Endothelial cell (in vitro differentiated cells): ENCODE measurements at regions not wholly inside any gene's neighbourhood (a gene's known extent, or its start where the extent isn't known, plus 50 kb on each side); places are given as distances from the start of the nearest gene placed in this dataset.
A peak's percentile ranks its signal among the peaks of the same experiment; 100 is the strongest.
"Not testable (repeated sequence)": the region's sequence is repeated elsewhere in the genome, so short reads cannot be mapped to it uniquely, and the experiment has no call there.

Experiments
- DNase-seq: peaks from one replicate; pipeline ENCODE4 v3.0.0; 2021; ENCODE audit warnings: low spot score
- H3K27ac Mint-ChIP-seq: one replicate; pipeline ENCODE4 v1.8.0; 2021; ENCODE audit warnings: mixed read lengths, inconsistent platforms; ENCODE audit not compliant: unreplicated experiment
- H3K27me3 Mint-ChIP-seq: one replicate; pipeline ENCODE4 v1.8.0; 2021; ENCODE audit warnings: mild to moderate bottlenecking, moderate library complexity, mixed read lengths, inconsistent platforms; ENCODE audit not compliant: unreplicated experiment
- H3K36me3 Mint-ChIP-seq: one replicate; pipeline ENCODE4 v1.8.0; 2021; ENCODE audit warnings: mild to moderate bottlenecking, low read depth, mixed read lengths, inconsistent platforms; ENCODE audit not compliant: unreplicated experiment
- H3K4me1 Mint-ChIP-seq: one replicate; pipeline ENCODE4 v1.8.0; 2021; ENCODE audit warnings: mild to moderate bottlenecking, mixed read lengths, inconsistent platforms; ENCODE audit not compliant: unreplicated experiment
- H3K4me3 Mint-ChIP-seq: one replicate; pipeline ENCODE4 v1.8.0; 2021; ENCODE audit warnings: mild to moderate bottlenecking, mixed read lengths, inconsistent platforms; ENCODE audit not compliant: unreplicated experiment
- H3K9me3 Mint-ChIP-seq: one replicate; pipeline ENCODE4 v1.8.0; 2021; ENCODE audit warnings: mixed read lengths, inconsistent platforms; ENCODE audit not compliant: unreplicated experiment
- TF ChIP-seq, protein P1 (sequence below): fragments of 200-600 bp; sonication (generic); IDR thresholded peaks from one replicate; pipeline ENCODE4 v1.5.0; 2021; ENCODE audit warnings: antibody characterized with exemption; ENCODE audit not compliant: unreplicated experiment

DNA sequence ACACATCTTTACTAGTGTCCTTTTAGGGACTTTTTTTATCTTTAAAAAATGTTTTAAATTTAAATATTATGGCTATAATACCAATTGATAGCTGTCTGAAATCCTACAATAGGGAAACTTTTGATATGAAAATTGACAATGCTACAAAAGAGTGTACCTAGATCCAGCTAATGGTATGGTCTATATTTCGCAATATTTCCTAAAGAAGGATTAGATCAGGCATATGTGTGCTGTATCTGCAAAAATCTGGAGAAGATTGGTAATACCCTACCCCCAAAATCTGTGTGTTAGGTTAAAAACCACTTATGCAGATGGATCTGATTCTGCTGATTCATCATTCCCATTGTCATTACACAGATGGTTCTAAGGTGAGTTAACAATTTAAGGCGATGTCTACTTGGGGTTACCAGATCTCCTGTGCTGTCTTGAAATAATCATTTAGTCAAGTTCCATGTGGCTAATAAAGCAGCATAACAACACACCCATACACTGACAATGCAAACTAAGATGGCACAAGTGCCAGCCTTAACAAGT, 137.1 kb downstream of the GASK1B start:
- H3K4me1 Mint-ChIP-seq: peaks cover 40% of the 10 kb centered on the region
- H3K27ac Mint-ChIP-seq: no peak overlapping the region
- no peak overlapping the region for H3K4me3 Mint-ChIP-seq
- no peaks in the 10 kb centered on the region for H3K9me3 Mint-ChIP-seq
- DNase-seq: no peak
- TF ChIP-seq, protein P1, sequence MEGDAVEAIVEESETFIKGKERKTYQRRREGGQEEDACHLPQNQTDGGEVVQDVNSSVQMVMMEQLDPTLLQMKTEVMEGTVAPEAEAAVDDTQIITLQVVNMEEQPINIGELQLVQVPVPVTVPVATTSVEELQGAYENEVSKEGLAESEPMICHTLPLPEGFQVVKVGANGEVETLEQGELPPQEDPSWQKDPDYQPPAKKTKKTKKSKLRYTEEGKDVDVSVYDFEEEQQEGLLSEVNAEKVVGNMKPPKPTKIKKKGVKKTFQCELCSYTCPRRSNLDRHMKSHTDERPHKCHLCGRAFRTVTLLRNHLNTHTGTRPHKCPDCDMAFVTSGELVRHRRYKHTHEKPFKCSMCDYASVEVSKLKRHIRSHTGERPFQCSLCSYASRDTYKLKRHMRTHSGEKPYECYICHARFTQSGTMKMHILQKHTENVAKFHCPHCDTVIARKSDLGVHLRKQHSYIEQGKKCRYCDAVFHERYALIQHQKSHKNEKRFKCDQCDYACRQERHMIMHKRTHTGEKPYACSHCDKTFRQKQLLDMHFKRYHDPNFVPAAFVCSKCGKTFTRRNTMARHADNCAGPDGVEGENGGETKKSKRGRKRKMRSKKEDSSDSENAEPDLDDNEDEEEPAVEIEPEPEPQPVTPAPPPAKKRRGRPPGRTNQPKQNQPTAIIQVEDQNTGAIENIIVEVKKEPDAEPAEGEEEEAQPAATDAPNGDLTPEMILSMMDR: no peak
- no peaks in the 10 kb centered on the region for H3K36me3 Mint-ChIP-seq
- no peaks in the 10 kb centered on the region for H3K27me3 Mint-ChIP-seq

DNA sequence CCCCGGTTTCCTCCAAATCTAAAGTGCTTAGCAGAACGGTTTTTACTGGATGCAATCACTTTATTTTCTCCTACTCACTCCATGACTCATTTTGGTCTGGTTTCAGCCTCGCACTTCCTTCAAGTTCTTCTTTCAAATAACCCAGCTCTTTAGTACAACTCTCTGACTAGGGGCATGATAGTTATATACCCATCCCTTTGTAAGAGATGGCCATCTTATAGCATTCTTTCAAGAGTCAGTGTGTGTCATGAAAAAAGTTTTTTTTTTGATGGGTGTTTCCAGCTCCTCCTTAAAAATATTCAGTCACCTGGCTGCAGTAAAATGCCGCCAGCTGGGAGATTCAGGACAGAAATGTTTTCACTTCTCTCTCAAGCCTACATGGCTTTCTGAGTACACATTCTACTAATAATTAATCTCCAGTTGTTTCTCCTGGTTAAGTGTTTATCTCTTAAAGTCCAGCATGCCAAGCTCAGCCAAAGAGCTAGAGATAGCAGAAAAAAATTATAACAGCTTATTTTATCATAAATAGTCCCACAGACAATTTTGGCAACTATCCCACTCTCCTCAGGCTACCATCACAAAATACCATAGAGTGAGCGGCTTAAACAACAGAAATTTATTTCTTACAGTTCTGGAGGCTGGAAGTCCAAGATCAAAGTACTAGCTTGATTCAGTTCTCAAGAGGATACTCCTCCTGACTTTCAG, 139.3 kb downstream of the GASK1B start:
- H3K4me1 Mint-ChIP-seq: peaks cover 55% of the 10 kb centered on the region
- DNase-seq: no peak
- peak overlapping the region; percentile 70 for H3K27ac Mint-ChIP-seq
- no peaks in the 10 kb centered on the region for H3K9me3 Mint-ChIP-seq
- H3K27me3 Mint-ChIP-seq: peaks cover 1% of the 10 kb centered on the region
- H3K36me3 Mint-ChIP-seq: peaks cover 3% of the 10 kb centered on the region
- H3K4me3 Mint-ChIP-seq: no peak overlapping the region
- TF ChIP-seq, protein P1: no peak

DNA sequence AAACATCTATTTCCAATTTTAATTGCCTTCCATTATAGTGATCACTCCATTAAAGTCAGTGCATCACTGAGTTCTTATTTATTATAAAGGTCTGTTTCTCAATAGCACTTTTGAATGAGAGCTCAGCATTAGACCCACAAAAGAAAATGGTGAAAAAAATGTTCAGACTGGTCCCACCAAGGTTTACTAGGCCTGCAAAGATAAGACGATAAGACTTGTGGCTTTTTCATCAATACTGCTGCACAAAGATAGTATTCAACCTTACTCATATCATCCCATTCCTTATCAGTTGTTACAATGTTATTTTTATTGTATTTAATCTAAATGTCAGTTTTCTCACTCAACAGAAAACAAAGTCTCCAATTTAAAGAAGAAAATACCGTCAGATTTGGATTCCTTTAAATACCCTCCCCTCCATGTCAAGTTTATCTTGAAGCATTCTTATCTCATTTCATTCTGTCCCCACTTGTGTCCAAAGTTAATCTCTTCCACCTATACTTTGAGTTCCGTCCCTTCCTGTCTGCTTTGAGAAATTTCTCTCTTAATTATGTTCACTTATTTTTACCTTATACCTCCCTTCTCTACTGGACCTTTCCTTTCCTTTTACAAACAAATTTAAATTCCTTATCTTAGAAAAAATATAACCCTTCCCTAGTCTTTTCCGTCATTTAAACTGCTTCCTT, 140.0 kb downstream of the GASK1B start:
- DNase-seq: no peak
- peaks cover 55% of the 10 kb centered on the region for H3K4me1 Mint-ChIP-seq
- no peaks in the 10 kb centered on the region for H3K9me3 Mint-ChIP-seq
- H3K4me3 Mint-ChIP-seq: no peak overlapping the region
- TF ChIP-seq, protein P1: no peak
- peak overlapping the region; percentile 70 for H3K27ac Mint-ChIP-seq
- peaks cover 1% of the 10 kb centered on the region for H3K27me3 Mint-ChIP-seq
- H3K36me3 Mint-ChIP-seq: peaks cover 10% of the 10 kb centered on the region

DNA sequence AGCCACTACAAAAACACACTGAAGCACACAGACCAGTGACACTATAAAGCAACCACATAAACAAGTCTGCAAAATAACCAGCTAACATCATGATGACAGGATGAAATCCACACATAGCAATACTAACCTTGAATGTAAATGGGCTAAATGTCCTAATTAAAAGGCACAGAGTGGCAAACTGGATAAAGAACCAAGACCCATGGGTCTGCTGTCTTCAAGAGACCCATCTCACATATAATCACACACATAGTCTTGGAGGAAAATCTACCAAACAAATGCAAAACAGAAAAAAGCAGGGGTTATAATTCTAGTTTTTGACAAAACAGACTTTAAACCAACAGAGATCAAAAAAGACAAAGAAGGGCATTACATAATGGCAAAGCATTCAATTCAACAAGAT, 144.4 kb downstream of the GASK1B start:
- not testable (repeated sequence) for H3K4me3 Mint-ChIP-seq, H3K27me3 Mint-ChIP-seq, H3K27ac Mint-ChIP-seq, H3K9me3 Mint-ChIP-seq, DNase-seq
- Mint-ChIP-seq H3K36me3 (peaks cover 15% of the 10 kb centered on the region), H3K4me1 (peaks cover 38% of the 10 kb centered on the region)

DNA sequence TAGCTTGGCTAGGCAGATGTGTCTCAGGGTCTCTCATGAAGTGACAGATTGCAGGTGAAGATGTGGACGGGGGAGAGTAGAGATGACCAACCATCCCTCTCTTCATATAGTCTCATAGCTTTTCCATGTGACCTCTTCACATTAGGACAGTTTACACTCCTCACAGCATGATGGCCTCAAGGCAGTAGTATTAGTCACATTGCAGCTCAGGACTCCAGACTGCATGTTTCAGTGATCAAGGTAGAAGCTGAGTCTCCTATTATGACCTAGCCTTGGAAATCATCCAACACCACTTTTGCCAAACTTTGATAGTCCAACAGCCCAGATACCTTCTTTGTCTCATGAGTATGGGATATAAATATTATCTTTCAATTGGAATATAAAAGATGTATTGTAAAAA, 147.7 kb downstream of the GASK1B start:
- Mint-ChIP-seq H3K27me3 (no peaks in the 10 kb centered on the region), H3K36me3 (peaks cover 15% of the 10 kb centered on the region), H3K9me3 (no peaks in the 10 kb centered on the region), H3K27ac (no peak overlapping the region), H3K4me1 (peaks cover 16% of the 10 kb centered on the region), H3K4me3 (no peak overlapping the region)
- no peak for DNase-seq
- TF ChIP-seq, protein P1: no peak
